Urinary bladder (tissue), 3 donors: ENCODE measurements at regions not wholly inside any gene's neighbourhood (a gene's known extent, or its start where the extent isn't known, plus 50 kb on each side); places are given as distances from the start of the nearest gene placed in this dataset.

Source experiments
- DNase-seq: peaks from one replicate; pipeline ENCODE4 v3.0.0-alpha.2; 2015; ENCODE audit errors: extremely low spot score
- H3K27ac ChIP-seq: one replicate; pipeline ENCODE4 v1.5.1; 2013; ENCODE audit warnings: low read depth, mild to moderate bottlenecking, moderate library complexity
- H3K36me3 ChIP-seq: one replicate; pipeline ENCODE4 v1.6.1; 2013; ENCODE audit warnings: mild to moderate bottlenecking, moderate library complexity; ENCODE audit not compliant: insufficient read depth
- H3K4me1 ChIP-seq: one replicate; pipeline ENCODE4 v1.6.1; 2013; ENCODE audit warnings: mild to moderate bottlenecking, moderate library complexity; ENCODE audit not compliant: insufficient read depth
- H3K4me3 ChIP-seq: one replicate; pipeline ENCODE4 v1.5.1; 2013; ENCODE audit warnings: low read depth, low read length
- whole genome bisulfite sequencing: extraction: QIAGEN DNeasy Blood & Tissue Kit; methylation state at CpG from one replicate; pipeline ENCODE4 v1.1.7; 2013; 5-methylcytosine and 5-hydroxymethylcytosine counted together
- donor health status: healthy with polysubstance abuse.
- donor health status: healthy.

DNA sequence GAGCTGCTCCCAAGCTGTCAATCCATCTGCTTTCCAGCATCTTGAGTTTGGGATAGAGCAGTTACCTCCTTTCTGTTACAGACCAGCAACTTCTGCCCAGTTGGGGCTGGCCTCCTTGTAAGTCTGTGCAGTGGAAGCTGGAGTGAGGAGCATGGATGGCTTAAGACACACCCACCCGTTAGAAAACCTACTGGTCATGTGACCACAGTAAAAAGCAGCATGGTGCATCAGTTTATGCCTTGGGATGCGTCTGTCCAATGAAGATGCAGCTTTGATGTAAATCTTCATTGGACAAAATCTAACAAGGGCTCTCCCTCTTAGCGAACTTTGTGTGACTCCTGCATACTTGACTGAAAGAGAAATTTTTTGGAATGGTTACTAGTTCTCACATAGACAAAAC is 453.5 kb downstream of the TYW1 start:
- no peak for DNase-seq
- Histone ChIP-seq H3K4me1 (no peaks in the 10 kb centered on the region), H3K4me3 (no peak overlapping the region), H3K27ac (no peak overlapping the region), H3K36me3 (no peaks in the 10 kb centered on the region)
- 68% methylated on average over 3 of the region's 3 CpGs for WGBS

DNA sequence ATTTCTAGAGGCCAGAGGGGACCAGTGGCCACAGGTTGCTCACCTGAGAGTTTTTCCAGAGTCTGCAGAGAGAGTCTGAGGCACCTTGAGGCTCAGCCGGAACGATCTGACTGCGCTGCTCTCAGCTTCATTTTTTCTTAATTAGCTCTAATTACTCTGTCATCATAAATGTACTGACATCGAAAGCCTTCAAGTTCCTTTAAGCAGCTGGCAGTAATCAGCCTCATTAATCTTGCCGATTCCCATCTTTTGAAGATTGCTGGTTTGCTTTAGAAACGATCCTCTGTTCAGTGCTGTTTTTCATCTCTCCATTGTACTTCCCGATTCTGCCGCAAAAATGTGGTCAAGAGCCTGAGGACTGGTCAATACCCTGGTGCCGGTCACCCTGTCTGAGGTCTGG is 454.7 kb downstream of the TYW1 start:
- no peak overlapping the region for H3K27ac ChIP-seq
- 63% methylated on average over 9 of the region's 9 CpGs for WGBS
- no peaks in the 10 kb centered on the region for H3K4me1 ChIP-seq
- no peak overlapping the region for H3K4me3 ChIP-seq
- DNase-seq: no peak
- no peaks in the 10 kb centered on the region for H3K36me3 ChIP-seq

DNA sequence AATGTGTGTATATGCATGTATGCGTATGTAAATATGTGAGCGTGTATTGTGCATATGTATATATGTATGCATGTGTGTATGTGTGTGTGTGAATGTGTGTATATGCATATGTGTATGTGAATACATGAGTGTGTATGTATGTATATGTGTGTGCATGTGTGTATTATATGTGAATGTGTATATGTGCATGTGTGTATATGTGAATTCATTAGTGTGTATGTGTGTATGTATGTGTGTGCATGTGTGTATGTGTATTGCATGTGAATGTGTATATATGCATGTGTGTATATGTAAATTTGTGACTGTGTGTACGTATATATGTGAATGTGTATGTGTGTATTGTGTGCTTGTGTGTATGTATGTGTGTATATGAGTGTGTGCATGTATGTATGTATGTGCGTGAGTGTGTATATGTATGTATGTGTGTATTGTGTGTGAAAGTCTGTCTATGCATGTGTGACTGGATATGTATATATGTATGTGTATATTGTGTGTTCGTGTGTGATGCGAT is 455.9 kb downstream of the TYW1 start:
- 95% methylated on average over 6 of the region's 6 CpGs for WGBS
- H3K27ac ChIP-seq: no peak overlapping the region

DNA sequence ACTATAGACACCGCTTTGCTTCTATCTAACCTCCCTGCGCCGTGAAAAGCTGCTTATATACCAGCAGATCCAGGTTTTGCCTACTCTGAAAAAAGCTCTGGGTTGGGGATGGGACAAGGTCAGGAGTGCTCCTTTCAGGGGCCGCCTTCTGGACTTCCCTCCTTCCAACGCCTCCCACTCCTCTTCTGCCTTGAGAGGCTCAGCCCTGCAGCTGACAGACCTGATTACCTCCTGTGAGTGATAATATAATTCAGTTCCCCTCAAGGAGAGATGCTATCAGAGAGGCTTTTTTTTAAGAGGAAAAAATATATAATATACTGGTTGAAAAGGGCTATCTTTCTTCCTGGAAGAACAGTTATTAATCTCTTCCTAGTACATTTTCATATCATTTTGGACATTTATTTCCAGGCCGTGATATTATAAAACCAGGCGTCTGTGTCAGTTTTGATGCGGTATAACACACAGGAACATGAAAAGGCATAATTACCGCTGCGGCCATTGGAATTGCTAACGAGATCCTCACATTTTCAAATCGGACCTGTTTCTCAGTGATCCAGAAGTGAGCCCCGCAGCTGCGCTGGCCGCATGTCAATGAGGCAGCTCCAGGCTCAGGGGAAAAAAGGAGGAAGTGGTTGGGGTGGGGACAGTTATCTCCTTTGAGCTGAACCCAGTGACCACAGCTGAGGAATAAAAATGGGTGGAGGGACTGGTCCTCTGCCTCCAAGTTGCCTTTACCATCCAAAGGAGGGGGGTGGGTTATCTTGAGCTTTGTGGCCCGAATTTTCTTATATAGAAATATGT is 457.1 kb downstream of the TYW1 start:
- no peak for DNase-seq
- H3K4me3 ChIP-seq: no peak overlapping the region
- H3K36me3 ChIP-seq: no peaks in the 10 kb centered on the region
- no peaks in the 10 kb centered on the region for H3K4me1 ChIP-seq
- 72% methylated on average over 16 of the region's 16 CpGs for WGBS
- no peak overlapping the region for H3K27ac ChIP-seq

More for the DNA sequence above, 455.9 kb downstream of the TYW1 start:
- Histone ChIP-seq H3K36me3 (no peaks in the 10 kb centered on the region), H3K4me1 (no peaks in the 10 kb centered on the region), H3K4me3 (no peak overlapping the region)
- no peak for DNase-seq

DNA sequence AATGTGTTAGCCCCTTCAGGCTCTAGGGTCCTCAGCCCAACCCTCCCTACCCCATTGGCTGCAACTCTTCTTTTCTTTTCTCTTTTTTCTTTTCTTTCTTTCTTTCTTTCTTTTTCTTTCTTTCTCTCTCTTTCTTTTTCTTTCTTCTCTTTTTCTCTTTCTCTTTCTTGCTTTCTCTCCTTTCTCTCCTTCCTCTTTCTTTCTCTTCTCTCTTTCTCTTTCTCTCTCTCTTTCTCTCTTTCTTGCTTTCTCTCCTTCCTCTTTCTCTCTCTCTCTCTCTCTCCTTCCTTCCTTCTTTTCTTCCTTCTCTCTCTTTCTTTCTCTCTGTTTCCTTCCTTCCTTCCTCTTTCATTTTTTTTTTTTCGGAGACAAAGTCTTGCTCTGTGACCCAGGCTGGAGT is 458.9 kb downstream of the TYW1 start:
- no peak overlapping the region for H3K27ac ChIP-seq
- no peaks in the 10 kb centered on the region for H3K36me3 ChIP-seq
- 88% methylated on average over 1 of the region's 1 CpG for WGBS
- no peaks in the 10 kb centered on the region for H3K4me1 ChIP-seq
- H3K4me3 ChIP-seq: no peak overlapping the region
- no peak for DNase-seq

DNA sequence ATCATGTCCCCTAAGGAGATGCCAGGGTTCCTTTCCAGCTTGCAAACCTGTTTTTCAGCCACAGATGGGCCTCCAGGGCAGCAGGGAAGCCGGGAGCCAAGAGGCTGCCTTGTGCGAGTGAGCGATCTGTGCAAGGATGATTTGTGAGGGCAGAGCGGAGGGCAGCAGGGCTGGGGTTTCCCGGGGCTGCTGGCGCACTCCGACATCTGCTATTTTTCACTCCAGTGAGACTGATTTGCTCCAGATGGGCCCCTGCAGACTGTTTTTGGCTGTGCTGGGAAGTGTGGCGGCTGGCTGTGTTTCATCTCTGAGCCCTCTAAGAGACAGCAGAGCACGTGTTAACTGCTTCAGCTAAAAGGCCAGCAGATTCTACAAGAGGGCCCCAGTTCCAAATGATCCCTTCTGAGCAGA is 466.2 kb downstream of the TYW1 start:
- peak; percentile 62 for DNase-seq
- H3K36me3 ChIP-seq: no peaks in the 10 kb centered on the region
- WGBS: 11% methylated on average over 9 of the region's 9 CpGs
- H3K4me3 ChIP-seq: no peak overlapping the region
- H3K27ac ChIP-seq: no peak overlapping the region
- no peaks in the 10 kb centered on the region for H3K4me1 ChIP-seq

DNA sequence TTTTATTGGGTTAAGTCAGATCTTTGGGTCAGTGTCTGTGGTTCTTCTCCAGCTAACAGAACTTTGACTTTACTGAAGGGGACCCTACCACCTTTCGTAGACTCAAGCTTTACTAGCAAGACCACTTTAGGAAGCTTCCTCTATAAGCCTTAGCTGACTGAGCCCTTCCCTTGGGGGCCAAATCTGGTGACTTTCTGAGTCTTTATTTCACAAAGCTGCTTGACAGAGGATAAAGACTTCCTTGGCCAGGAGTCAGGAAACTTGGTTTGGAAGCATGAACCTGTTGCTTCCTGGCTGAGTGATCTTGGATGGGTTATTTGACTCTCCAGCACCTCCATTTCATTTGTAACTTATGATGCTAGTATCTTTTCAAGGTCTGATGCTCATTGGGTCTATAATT is 466.7 kb downstream of the TYW1 start:
- Histone ChIP-seq H3K36me3 (no peaks in the 10 kb centered on the region), H3K27ac (no peak overlapping the region), H3K4me1 (no peaks in the 10 kb centered on the region), H3K4me3 (no peak overlapping the region)
- no peak for DNase-seq
- WGBS: 76% methylated on average over 1 of the region's 1 CpG

DNA sequence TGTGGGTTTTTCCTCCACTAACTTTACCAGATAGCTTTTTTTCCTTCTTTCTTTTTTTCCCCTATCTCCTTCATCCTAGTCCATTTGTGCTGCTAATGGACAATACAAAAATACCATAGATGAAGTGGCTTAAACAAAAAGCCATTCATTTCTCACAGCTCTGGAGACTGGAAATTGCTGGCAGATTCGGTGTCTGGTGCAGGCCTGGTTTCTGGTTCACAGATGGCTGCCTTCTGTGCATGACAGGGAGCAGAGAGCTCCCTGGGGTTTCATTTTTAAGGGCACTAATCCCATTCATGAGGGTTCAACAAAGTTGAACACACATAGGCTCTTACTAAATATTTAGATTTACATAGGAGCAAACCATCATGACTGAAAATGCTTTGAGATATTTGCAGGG is 467.4 kb downstream of the TYW1 start:
- no peak overlapping the region for H3K27ac ChIP-seq
- H3K4me1 ChIP-seq: no peaks in the 10 kb centered on the region
- H3K36me3 ChIP-seq: no peaks in the 10 kb centered on the region
- no peak for DNase-seq
- H3K4me3 ChIP-seq: no peak overlapping the region
- WGBS: 68% methylated on average over 1 of the region's 1 CpG

DNA sequence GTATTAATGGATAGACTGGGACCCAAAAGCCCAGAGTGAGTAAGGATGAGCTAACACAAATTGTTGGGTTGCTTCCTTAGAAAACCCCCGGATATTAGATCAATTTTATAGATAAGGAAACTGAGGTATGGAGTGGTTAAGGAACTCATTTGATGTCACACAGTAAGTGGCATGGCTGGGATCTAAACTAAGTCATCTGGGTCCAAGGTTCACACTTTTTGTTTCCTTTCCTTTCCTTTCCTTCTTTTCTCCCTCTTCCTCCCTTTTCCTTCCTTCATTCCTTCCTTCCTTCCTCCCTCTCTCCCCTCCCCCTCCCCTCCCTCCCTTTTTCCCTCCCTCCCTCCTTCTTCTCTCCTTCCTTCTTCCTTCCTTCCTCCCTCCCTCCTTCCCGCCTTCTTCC is 469.5 kb downstream of the TYW1 start:
- H3K4me1 ChIP-seq: no peaks in the 10 kb centered on the region
- H3K27ac ChIP-seq: no peak overlapping the region
- WGBS: 84% methylated on average over 2 of the region's 2 CpGs
- no peaks in the 10 kb centered on the region for H3K36me3 ChIP-seq
- DNase-seq: no peak
- H3K4me3 ChIP-seq: no peak overlapping the region

DNA sequence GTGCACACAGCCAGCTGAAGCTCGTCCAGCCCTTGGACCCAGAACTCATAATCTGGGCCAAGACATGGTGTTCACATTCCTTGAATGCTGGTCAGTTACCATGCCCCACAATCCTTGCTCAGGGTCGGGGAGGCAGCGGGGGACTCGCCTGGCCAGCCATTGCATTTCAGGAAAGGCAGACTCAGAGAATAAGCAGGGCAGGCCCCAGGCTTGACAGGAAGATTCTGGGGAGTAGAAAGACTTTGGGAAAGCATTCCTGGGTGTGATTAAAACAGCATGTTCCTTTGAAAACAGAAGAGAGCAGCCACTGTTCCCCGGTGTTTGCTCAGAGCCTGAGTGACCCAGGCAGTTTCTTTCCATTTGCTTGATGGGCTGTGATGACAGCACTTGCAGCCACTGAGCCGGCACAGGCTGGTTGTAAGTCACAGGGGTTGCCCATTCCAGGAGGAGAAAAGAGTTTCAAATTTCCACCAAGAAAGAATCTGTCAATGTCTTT is 473.7 kb downstream of the TYW1 start:
- H3K4me1 ChIP-seq: no peaks in the 10 kb centered on the region
- no peak overlapping the region for H3K4me3 ChIP-seq
- DNase-seq: peak; percentile 62
- no peak overlapping the region for H3K27ac ChIP-seq
- H3K36me3 ChIP-seq: no peaks in the 10 kb centered on the region
- 22% methylated on average over 6 of the region's 6 CpGs for WGBS

DNA sequence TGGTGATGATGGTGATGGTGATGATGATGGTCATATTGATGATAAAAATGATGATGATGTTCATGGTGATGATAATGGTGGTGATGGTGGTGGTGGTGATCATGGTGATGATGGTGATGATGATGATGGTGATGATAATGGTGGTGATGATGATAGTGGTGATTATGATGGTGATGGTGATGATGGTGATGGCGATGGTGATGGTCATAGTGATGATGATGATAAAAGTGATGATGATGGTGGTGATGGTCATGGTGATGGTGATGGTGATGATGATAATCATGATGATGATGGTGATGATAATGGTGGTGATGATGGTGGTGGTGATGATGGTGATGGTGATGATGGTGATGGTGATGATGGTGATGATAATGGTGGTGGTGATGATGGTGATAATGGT is 478.7 kb downstream of the TYW1 start:
- H3K4me1 ChIP-seq: no peaks in the 10 kb centered on the region
- H3K4me3 ChIP-seq: no peak overlapping the region
- no peak overlapping the region for H3K27ac ChIP-seq
- no peaks in the 10 kb centered on the region for H3K36me3 ChIP-seq
- 98% methylated on average over 1 of the region's 1 CpG for WGBS
- no peak for DNase-seq

DNA sequence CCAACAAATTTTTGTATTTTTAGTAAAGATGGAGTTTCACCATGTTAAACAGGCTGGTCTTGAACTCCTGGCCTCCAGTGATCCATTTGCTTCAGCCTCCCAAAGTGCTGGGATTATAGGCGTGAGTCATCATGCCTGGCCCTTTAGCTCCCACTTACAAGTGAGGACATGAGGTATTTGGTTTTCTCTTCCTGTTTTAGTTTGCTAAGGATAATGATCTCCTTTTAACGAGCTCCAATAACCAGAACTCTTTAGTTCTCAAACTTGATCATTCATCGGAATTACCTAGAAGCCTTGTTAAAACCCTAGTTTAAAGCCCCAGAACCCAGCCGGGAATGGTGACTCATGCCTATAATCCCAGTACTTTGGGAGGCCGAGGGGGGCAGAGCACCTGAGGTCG is 481.4 kb downstream of the TYW1 start:
- WGBS: 36% methylated on average over 6 of the region's 6 CpGs
- Histone ChIP-seq H3K27ac (no peak overlapping the region), H3K36me3 (no peaks in the 10 kb centered on the region), H3K4me1 (no peaks in the 10 kb centered on the region), H3K4me3 (no peak overlapping the region)
- no peak for DNase-seq

DNA sequence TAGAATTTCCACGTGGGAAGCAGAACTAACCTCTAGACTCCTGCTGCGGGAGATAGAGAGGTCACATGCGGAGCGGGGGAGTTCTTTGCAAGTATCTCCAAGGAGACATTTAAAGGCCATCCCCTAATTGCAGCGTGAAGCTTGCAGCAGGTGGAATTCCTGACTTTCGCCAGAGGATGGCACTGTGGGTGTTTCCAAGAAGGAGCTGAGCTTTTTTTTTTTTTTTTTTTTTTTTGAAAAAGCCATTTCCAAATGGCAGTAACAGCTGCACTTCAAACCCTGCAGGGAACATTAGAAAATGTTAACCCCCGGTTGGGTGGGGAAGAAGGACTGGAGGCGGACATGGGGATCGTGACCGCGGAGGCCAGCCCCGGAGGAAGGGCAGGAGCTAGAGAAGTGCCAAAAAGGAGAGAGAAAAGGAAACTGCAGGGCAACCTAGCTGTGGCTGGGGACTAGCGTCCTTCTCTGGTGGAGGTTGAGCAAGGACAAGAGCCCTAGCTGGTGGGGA is 487.7 kb downstream of the TYW1 start:
- DNase-seq: peak; percentile 39

DNA sequence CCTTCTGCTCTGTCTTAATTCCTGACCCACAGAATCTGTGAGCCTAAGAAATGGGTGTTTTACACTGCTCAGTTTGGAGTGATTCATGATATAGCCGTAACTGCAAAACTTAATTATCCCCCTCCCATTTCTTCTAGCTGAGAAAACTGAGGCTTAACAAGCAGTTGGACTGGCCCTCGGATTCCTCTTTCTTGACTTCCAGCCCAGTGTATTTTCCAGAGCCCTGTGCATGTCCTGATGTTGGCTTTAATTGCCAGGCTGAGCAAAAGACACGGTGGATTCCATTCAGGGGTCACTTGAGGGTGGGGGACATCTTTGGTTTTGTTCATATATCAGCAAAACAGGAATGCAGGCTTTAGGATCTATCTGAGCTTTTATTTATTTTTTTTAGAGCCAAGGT is 489.8 kb downstream of the TYW1 start:
- Histone ChIP-seq H3K36me3 (no peaks in the 10 kb centered on the region), H3K27ac (no peak overlapping the region), H3K4me3 (no peak overlapping the region), H3K4me1 (no peaks in the 10 kb centered on the region)
- 43% methylated on average over 3 of the region's 3 CpGs for WGBS
- no peak for DNase-seq

More for the DNA sequence above, 487.7 kb downstream of the TYW1 start:
- Histone ChIP-seq H3K27ac (no peak overlapping the region), H3K4me3 (no peak overlapping the region), H3K4me1 (no peaks in the 10 kb centered on the region), H3K36me3 (no peaks in the 10 kb centered on the region)
- 3% methylated on average over 13 of the region's 13 CpGs for whole genome bisulfite sequencing
